Thoracic aorta (tissue), 2 donors: ENCODE measurements at regions not wholly inside any gene's neighbourhood (a gene's known extent, or its start where the extent isn't known, plus 50 kb on each side); places are given as distances from the start of the nearest gene placed in this dataset.

Source experiments
- ATAC-seq: fragments of 150-250 bp; one replicate; pipeline ENCODE4 v1.8.0; 2017; ENCODE audit warnings: low read depth; ENCODE audit not compliant: insufficient number of reproducible peaks, low FRiP score
- DNase-seq: peaks from one replicate; pipeline ENCODE4 v3.0.0-alpha.2; 2020; ENCODE audit warnings: low spot score
- H3K27ac ChIP-seq, 2 donors: fragments of 200-600 bp; sonication (generic); 1 replicate in 1 of 2; 2 replicates in 1 of 2; pipeline ENCODE4 v1.5.1; 2016; ENCODE audit warnings: mild to moderate bottlenecking in 2 of 2, moderate library complexity in 2 of 2
- H3K27me3 ChIP-seq: fragments of 200-600 bp; sonication (generic); replicated peaks from 2 replicates; pipeline ENCODE4 v1.6.0; 2016; ENCODE audit warnings: mild to moderate bottlenecking; ENCODE audit not compliant: insufficient read depth
- H3K36me3 ChIP-seq: fragments of 200-600 bp; sonication (generic); one replicate; pipeline ENCODE4 v1.5.1; 2016
- H3K4me1 ChIP-seq, 2 donors: fragments of 200-600 bp; sonication (generic); 1 replicate in 1 of 2; 2 replicates in 1 of 2; pipeline versions ENCODE4 v1.5.1 to v1.6.0; 2016; ENCODE audit warnings: low read depth in 2 of 2, mild to moderate bottlenecking in 1 of 2; ENCODE audit not compliant: control insufficient read depth in 1 of 2
- H3K4me3 ChIP-seq: fragments of 200-600 bp; sonication (generic); 2 replicates; pipeline ENCODE4 v1.5.1; 2016; ENCODE audit warnings: mild to moderate bottlenecking
- H3K9me3 ChIP-seq: fragments of 200-600 bp; sonication (generic); 2 replicates; pipeline ENCODE4 v1.5.1; 2016
- TF ChIP-seq, protein P1 (sequence below): fragments of 200-600 bp; sonication (generic); IDR thresholded peaks from one replicate; pipeline ENCODE4 v1.5.1; 2019; ENCODE audit warnings: antibody characterized with exemption

DNA sequence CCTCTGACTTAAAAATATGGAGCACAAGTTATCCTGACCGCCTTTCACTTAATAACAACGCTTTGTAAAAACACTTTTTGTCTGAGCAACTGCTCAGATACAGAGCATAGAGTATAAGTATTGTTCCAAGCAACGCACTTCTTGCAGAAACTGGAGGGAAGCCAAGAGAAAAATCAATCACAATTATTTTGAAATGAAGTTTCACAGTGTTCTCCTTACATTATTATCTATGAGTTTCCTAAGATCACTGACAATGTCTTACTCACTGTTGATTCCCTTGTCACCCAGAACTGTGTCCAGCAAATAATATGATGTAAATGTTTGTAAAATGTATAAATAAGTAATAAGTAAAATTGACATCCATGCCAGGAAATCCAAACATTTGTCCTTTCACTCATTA lies 184.6 kb upstream of the GPR149 start:
- H3K9me3 ChIP-seq: no peaks in the 10 kb centered on the region
- H3K4me3 ChIP-seq: no peak overlapping the region
- no peaks in the 10 kb centered on the region for H3K4me1 ChIP-seq
- no peaks in the 10 kb centered on the region for H3K36me3 ChIP-seq
- H3K27me3 ChIP-seq: no peaks in the 10 kb centered on the region
- no peak for DNase-seq
- TF ChIP-seq, protein P1, sequence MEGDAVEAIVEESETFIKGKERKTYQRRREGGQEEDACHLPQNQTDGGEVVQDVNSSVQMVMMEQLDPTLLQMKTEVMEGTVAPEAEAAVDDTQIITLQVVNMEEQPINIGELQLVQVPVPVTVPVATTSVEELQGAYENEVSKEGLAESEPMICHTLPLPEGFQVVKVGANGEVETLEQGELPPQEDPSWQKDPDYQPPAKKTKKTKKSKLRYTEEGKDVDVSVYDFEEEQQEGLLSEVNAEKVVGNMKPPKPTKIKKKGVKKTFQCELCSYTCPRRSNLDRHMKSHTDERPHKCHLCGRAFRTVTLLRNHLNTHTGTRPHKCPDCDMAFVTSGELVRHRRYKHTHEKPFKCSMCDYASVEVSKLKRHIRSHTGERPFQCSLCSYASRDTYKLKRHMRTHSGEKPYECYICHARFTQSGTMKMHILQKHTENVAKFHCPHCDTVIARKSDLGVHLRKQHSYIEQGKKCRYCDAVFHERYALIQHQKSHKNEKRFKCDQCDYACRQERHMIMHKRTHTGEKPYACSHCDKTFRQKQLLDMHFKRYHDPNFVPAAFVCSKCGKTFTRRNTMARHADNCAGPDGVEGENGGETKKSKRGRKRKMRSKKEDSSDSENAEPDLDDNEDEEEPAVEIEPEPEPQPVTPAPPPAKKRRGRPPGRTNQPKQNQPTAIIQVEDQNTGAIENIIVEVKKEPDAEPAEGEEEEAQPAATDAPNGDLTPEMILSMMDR: no peak
- no peak overlapping the region for H3K27ac ChIP-seq
- no peak for ATAC-seq

DNA sequence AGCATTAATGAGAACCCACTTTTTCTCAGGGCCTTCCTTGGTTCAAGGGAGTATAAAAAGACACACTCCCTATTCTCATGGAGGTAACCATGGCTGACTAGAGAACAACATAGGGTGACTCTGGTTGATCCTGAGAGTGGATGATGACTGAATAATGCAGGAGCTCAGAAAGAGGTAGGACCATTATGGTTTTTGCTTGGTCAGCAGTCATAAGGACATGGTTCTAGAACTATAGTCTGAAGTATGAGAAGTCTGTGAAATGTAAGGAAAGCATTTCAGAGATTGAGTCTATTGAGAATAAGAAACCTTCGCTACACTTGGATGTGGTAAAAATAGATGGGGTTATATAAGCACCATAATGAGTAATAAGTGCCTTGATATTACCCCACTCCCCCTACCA lies 184.1 kb upstream of the GPR149 start:
- Histone ChIP-seq H3K4me1 (no peaks in the 10 kb centered on the region), H3K4me3 (no peak overlapping the region), H3K36me3 (no peaks in the 10 kb centered on the region), H3K27ac (no peak overlapping the region), H3K27me3 (no peaks in the 10 kb centered on the region), H3K9me3 (no peaks in the 10 kb centered on the region)
- no peak for ATAC-seq
- TF ChIP-seq, protein P1: no peak
- DNase-seq: no peak

DNA sequence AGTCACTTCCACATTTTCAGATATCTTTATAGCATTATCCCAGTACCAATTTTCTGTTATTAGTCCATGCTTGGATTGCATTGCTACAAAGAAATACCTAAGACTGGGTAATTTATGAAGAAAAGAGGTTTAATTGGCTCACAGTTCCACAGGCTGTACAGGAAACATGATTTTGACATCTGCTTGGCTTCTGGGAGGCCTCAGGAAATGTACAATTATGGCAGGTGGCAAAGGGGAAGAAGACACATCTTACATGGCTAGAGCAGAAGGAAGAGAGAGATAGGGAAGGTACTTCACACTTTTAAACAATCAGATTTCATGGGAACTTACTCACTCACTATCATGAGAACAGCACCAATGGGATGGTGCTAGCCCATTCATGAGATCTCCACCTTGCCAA lies 172.3 kb upstream of the GPR149 start:
- H3K27me3 ChIP-seq: no peaks in the 10 kb centered on the region
- ATAC-seq (no peak), DNase-seq (no peak)
- H3K36me3 ChIP-seq: no peaks in the 10 kb centered on the region
- H3K27ac ChIP-seq: no peak overlapping the region
- H3K9me3 ChIP-seq: no peaks in the 10 kb centered on the region
- no peak overlapping the region for H3K4me3 ChIP-seq
- H3K4me1 ChIP-seq: no peaks in the 10 kb centered on the region
- TF ChIP-seq, protein P1: no peak

DNA sequence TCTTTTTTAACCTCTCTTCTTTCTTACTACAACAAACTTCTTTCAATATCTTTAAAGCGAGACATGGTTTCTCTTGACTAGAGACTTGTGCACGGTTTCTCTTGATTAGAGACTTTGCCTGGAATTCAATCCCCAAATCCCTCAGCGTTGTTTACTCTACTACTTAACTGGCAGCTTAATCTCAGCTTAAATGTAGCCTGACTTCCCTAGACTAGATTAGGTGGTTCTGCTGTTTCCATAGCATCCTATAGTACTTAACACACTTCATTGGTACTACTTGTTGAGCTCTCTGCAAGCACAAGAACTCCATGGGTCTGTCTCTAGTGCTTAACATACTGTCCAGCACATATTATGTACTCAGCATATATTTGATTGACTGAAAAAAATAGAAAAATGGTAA lies 168.2 kb upstream of the GPR149 start:
- no peak for ATAC-seq

DNA sequence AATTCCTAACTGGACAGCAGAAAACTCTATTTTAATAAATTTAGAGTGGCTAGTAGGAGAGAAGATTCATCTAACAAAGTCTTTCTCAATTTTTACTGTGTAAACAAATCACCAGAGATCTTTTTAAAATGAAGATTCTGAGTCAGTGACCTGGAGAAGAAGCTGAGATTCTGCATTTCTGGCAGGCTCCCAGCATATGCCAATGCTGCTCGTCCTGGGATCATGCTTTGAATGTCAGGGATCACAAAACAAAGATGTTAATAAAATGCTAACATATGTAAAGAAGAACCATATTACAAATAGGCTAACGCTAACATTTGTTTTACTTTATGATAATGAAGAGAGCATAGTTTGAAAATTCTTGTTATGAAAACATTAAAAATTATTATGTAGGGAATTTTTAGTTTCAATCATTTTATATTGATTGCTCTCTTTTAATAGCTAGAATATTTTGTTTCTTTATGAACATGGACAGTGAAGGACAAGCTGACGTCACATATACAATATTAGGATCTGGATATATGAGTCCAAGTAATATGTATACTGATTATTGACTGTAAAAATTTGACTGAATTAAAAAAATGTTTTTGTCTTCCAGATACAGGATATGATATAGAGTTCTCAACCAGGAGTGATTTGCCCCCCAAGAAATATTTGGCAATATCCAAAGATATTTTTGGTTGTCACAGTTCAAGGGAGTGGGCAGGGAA lies 160.8 kb upstream of the GPR149 start:
- Histone ChIP-seq H3K4me3 (no peak overlapping the region), H3K27ac (no peak overlapping the region), H3K27me3 (no peaks in the 10 kb centered on the region), H3K4me1 (no peaks in the 10 kb centered on the region), H3K36me3 (no peaks in the 10 kb centered on the region), H3K9me3 (no peaks in the 10 kb centered on the region)
- ATAC-seq (no peak), DNase-seq (no peak)
- TF ChIP-seq, protein P1: no peak

More for the DNA sequence above, 168.2 kb upstream of the GPR149 start:
- TF ChIP-seq, protein P1: no peak
- Histone ChIP-seq H3K36me3 (no peaks in the 10 kb centered on the region), H3K4me1 (no peaks in the 10 kb centered on the region), H3K27ac (no peak overlapping the region), H3K9me3 (no peaks in the 10 kb centered on the region), H3K27me3 (no peaks in the 10 kb centered on the region), H3K4me3 (no peak overlapping the region)
- no peak for DNase-seq
